ENCODE measurements at regions not wholly inside any gene's neighbourhood (a gene's known extent, or its start where the extent isn't known, plus 50 kb on each side); places are given as distances from the start of the nearest gene placed in this dataset.

DNA sequence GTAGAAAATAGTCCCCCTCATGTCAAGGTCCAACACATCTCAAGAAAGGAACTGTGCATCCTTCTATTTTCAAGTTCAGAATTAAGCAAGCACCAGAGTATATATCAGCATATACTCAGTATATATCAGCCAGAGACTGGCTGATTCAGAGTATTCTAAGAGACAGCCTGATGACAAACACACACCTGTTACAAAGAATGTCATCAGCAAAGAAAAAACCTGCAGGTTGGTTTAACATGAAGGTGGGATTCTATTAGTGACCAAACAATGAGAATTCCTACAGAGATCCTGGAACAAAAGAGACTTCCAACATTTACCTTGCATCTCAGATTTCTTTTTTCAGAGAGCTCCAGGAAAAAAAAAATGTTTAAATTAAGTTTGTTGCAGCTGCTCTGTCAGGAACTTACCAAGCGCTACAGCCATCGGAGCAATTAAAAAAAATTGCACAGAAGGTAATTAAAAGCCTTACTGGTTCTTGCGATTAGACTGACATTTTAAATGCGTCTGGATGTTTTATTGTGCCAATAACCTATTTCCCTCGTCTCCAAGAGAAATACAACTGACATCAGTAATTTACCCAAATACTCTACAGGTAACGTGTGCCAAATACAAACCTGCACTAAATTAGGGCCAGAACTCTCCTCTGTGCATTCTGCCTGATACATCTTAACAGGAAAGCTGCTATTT is 218.1 kb downstream of the HNMT start:
- H3K4me1 Mint-ChIP-seq (ENCODE audit: unreplicated experiment), result no peaks in the 10 kb centered on the region
- H3K9me3 Mint-ChIP-seq (ENCODE audit: unreplicated experiment), result no peaks in the 10 kb centered on the region
- no peak overlapping the region for H3K27ac Mint-ChIP-seq (ENCODE audit: unreplicated experiment)
- H3K27me3 Mint-ChIP-seq (ENCODE audit: unreplicated experiment), result peaks cover 6% of the 10 kb centered on the region
- H3K4me3 Mint-ChIP-seq (ENCODE audit: unreplicated experiment), result no peak overlapping the region
- H3K36me3 Mint-ChIP-seq (ENCODE audit: low read depth, unreplicated experiment), result no peaks in the 10 kb centered on the region
- TF ChIP-seq CTCF (IDR thresholded peaks at IDR 0.05; ENCODE audit: unreplicated experiment), result no peak
- DNase-seq (ENCODE audit: low spot score), result no peak

DNA sequence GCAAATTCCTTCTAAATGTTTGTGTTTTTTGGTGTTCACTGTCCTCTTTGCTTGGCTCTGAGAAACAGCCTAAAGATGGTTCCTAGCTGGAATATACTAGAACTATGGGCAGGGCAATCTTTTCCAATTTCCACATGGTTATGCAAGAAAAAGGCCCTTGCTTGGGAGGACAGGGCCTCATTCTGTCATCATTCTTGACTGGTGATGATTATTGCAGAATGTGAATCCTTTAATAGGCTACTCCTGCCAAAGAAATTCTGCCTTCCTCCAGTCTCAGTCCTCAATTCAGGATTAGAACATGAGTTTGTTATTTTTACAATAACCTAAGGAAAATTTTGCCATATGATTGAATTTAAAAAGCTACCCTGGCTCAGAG is 218.7 kb downstream of the HNMT start:
- no peak for TF ChIP-seq CTCF (IDR thresholded peaks at IDR 0.05; ENCODE audit: unreplicated experiment)
- Mint-ChIP-seq H3K36me3 (ENCODE audit: low read depth, unreplicated experiment) (no peaks in the 10 kb centered on the region), H3K27me3 (ENCODE audit: unreplicated experiment) (peaks cover 6% of the 10 kb centered on the region), H3K4me1 (ENCODE audit: unreplicated experiment) (no peaks in the 10 kb centered on the region), H3K9me3 (ENCODE audit: unreplicated experiment) (no peaks in the 10 kb centered on the region), H3K4me3 (ENCODE audit: unreplicated experiment) (no peak overlapping the region), H3K27ac (ENCODE audit: unreplicated experiment) (no peak overlapping the region)
- DNase-seq (ENCODE audit: low spot score), result no peak

- Mint-ChIP-seq H3K27ac (ENCODE audit: unreplicated experiment) (no peak overlapping the region), H3K4me3 (ENCODE audit: unreplicated experiment) (no peak overlapping the region), H3K27me3 (ENCODE audit: unreplicated experiment) (peaks cover 4% of the 10 kb centered on the region), H3K36me3 (ENCODE audit: low read depth, unreplicated experiment) (no peaks in the 10 kb centered on the region), H3K9me3 (ENCODE audit: unreplicated experiment) (no peaks in the 10 kb centered on the region), H3K4me1 (ENCODE audit: unreplicated experiment) (no peaks in the 10 kb centered on the region)
- no peak for TF ChIP-seq CTCF (IDR thresholded peaks at IDR 0.05; ENCODE audit: unreplicated experiment)
- no peak for DNase-seq (ENCODE audit: low spot score)
These were observed 219.4 kb downstream of the HNMT start for GRCh38 chr2:138183705-138184104.

- no peak overlapping the region for H3K4me3 Mint-ChIP-seq (ENCODE audit: unreplicated experiment)
- H3K9me3 Mint-ChIP-seq (ENCODE audit: unreplicated experiment), result no peaks in the 10 kb centered on the region
- H3K27ac Mint-ChIP-seq (ENCODE audit: unreplicated experiment), result no peak overlapping the region
- no peak for DNase-seq (ENCODE audit: low spot score)
- H3K27me3 Mint-ChIP-seq (ENCODE audit: unreplicated experiment), result peaks cover 2% of the 10 kb centered on the region
- no peaks in the 10 kb centered on the region for H3K36me3 Mint-ChIP-seq (ENCODE audit: low read depth, unreplicated experiment)
- H3K4me1 Mint-ChIP-seq (ENCODE audit: unreplicated experiment), result no peaks in the 10 kb centered on the region
- no peak for TF ChIP-seq CTCF (IDR thresholded peaks at IDR 0.05; ENCODE audit: unreplicated experiment)
These were observed 220.2 kb downstream of the HNMT start for GRCh38 chr2:138184428-138184827.

DNA sequence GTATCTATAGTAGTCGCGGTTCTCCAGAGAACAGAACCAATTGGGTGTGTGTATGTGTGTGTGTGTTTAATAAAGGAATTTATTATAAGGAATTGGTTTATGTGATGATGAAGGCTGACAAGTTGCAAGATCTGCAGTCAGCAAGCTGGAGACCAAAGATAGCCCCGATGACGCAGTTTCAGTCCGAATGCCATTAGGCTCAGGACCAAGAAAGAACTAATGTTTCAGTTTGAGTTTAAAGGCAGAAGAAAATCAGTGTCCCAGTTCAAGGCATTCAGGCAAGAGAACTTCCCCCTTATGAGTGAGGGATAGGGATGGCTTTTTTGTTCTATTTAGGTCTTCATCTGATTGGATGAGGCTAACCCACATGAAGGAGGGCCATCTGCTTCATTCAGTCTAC is 221.6 kb downstream of the HNMT start:
- Mint-ChIP-seq H3K9me3 (ENCODE audit: unreplicated experiment) (no peaks in the 10 kb centered on the region), H3K4me1 (ENCODE audit: unreplicated experiment) (no peaks in the 10 kb centered on the region), H3K27me3 (ENCODE audit: unreplicated experiment) (no peaks in the 10 kb centered on the region), H3K36me3 (ENCODE audit: low read depth, unreplicated experiment) (no peaks in the 10 kb centered on the region), H3K27ac (ENCODE audit: unreplicated experiment) (no peak overlapping the region), H3K4me3 (ENCODE audit: unreplicated experiment) (no peak overlapping the region)
- no peak for DNase-seq (ENCODE audit: low spot score)
- TF ChIP-seq CTCF (IDR thresholded peaks at IDR 0.05; ENCODE audit: unreplicated experiment), result no peak

All from endothelial cell (in vitro differentiated cells).